Activated naive CD8-positive, alpha-beta T cell (primary cell): ENCODE measurements at regions not wholly inside any gene's neighbourhood (a gene's known extent, or its start where the extent isn't known, plus 50 kb on each side); places are given as distances from the start of the nearest gene placed in this dataset.
"Not testable (repeated sequence)": the region's sequence is repeated elsewhere in the genome, so short reads cannot be mapped to it uniquely, and the experiment has no call there.

Source experiments
- H3K27ac Mint-ChIP-seq: one replicate; pipeline ENCODE4 v1.8.0; 2021; ENCODE audit warnings: mixed read lengths
- H3K27me3 Mint-ChIP-seq: one replicate; pipeline ENCODE4 v1.8.0; 2021; ENCODE audit warnings: mixed read lengths
- H3K36me3 Mint-ChIP-seq: one replicate; pipeline ENCODE4 v1.8.0; 2021; ENCODE audit warnings: mixed read lengths
- H3K4me1 Mint-ChIP-seq: one replicate; pipeline ENCODE4 v1.8.0; 2021; ENCODE audit warnings: low read depth, mixed read lengths
- H3K4me3 Mint-ChIP-seq: one replicate; pipeline ENCODE4 v1.8.0; 2021; ENCODE audit warnings: mild to moderate bottlenecking, mixed read lengths
- H3K9me3 Mint-ChIP-seq: one replicate; pipeline ENCODE4 v1.8.0; 2021; ENCODE audit warnings: low read depth, mixed read lengths

DNA sequence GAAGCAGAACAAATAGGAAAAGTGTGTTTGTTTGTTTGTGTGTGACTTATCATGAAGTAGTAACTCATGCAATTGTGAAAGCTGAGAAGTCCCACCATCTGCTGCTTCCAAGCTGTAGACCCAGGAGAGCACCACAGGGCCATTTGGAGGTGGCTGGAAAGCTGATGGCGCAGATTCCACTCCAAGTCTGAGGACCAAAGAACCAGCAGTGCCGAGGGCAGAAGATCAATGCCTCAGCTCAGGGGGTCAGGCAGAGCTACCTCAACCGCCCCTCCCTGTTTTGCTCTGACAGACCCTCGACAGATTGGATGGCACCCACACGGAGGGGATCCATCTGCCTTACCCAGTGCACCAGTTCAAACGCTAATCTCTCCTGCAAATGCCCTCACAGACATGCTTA, 896.2 kb downstream of the BRD1 start:
- Mint-ChIP-seq H3K4me3 (no peak overlapping the region), H3K27ac (no peak overlapping the region), H3K9me3 (peaks cover 11% of the 10 kb centered on the region), H3K36me3 (no peaks in the 10 kb centered on the region), H3K27me3 (peaks cover 12% of the 10 kb centered on the region), H3K4me1 (no peaks in the 10 kb centered on the region)

GRCh38 chr22:48929276-48929790, 898.3 kb downstream of the BRD1 start:
- H3K27ac Mint-ChIP-seq = no peak overlapping the region
- no peak overlapping the region for H3K4me3 Mint-ChIP-seq
- H3K36me3 Mint-ChIP-seq = no peaks in the 10 kb centered on the region
- H3K4me1 Mint-ChIP-seq = no peaks in the 10 kb centered on the region
- peaks cover 18% of the 10 kb centered on the region for H3K27me3 Mint-ChIP-seq
- peaks cover 2% of the 10 kb centered on the region for H3K9me3 Mint-ChIP-seq

GRCh38 chr22:48927591-48927990, 900.1 kb downstream of the BRD1 start:
- no peaks in the 10 kb centered on the region for H3K36me3 Mint-ChIP-seq
- H3K4me3 Mint-ChIP-seq = no peak overlapping the region
- H3K27me3 Mint-ChIP-seq = peaks cover 20% of the 10 kb centered on the region
- no peaks in the 10 kb centered on the region for H3K4me1 Mint-ChIP-seq
- H3K27ac Mint-ChIP-seq = no peak overlapping the region
- no peaks in the 10 kb centered on the region for H3K9me3 Mint-ChIP-seq

DNA sequence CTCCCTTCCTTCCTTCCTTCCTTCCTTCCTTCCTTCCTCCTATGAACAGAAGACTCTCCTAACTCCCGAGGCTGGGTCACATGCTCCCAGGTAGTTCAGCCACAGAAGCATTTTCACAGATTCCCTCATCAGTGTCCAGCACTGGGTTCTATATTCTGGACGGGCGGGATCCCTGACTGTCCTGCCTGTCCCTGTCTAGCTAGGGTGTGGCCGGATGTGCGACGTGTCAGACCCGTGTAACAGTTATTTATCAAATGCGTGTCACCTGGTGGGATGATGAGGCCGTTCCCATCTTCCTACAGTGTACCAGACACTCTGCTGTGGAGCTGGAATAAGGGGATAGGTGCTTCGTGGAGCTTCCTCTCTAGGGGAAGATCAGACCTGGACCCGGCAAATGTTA, 901.0 kb downstream of the BRD1 start:
- H3K27ac Mint-ChIP-seq = no peak overlapping the region
- H3K36me3 Mint-ChIP-seq = no peaks in the 10 kb centered on the region
- peaks cover 24% of the 10 kb centered on the region for H3K27me3 Mint-ChIP-seq
- no peaks in the 10 kb centered on the region for H3K4me1 Mint-ChIP-seq
- H3K9me3 Mint-ChIP-seq = no peaks in the 10 kb centered on the region
- no peak overlapping the region for H3K4me3 Mint-ChIP-seq

DNA sequence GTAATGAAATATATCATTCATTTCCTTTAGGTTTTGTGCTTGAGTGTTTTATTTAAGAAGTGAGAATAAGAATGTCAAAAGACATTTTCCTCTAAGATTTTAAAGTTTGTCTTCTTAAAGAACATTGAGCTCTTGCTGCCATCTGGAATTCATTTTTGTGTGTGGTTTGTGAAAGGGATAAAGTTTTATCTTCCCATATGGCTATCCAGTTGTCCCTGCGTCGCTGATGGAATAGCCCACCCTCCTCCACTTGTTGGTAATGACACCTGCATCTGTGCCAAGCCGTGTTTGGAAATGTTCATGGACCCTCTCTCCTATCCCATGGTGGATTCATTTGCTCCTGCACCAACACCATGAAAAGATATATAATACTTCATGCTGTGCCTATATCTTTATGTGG, 901.5 kb downstream of the BRD1 start:
- no peak overlapping the region for H3K4me3 Mint-ChIP-seq
- H3K27me3 Mint-ChIP-seq = peaks cover 25% of the 10 kb centered on the region
- H3K27ac Mint-ChIP-seq = no peak overlapping the region
- H3K9me3 Mint-ChIP-seq = no peaks in the 10 kb centered on the region
- no peaks in the 10 kb centered on the region for H3K4me1 Mint-ChIP-seq
- H3K36me3 Mint-ChIP-seq = no peaks in the 10 kb centered on the region

GRCh38 chr22:48925450-48925849, 902.2 kb downstream of the BRD1 start:
- Mint-ChIP-seq H3K9me3 (no peaks in the 10 kb centered on the region), H3K4me1 (no peaks in the 10 kb centered on the region), H3K27me3 (peaks cover 25% of the 10 kb centered on the region), H3K27ac (no peak overlapping the region), H3K4me3 (no peak overlapping the region), H3K36me3 (no peaks in the 10 kb centered on the region)

DNA sequence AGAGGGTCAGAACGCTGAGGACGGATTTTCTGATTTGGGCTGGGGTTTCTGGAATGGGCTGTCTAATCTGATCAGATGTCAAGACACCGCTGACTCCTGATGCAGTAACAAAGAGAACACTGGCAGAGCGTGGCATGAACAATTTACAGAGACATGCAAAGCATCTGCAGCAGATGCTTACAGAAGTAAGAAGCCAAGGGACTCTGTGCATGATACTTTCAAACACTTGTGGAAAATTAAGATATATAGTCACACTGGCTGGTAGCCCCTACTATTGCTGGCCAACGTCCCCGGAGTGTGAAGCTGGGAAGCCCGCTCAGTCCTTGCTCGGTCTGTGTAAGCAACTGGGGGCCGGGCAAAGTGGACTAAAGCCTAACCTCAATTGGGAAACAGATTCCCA, 903.7 kb downstream of the BRD1 start:
- Mint-ChIP-seq H3K4me3 (no peak overlapping the region), H3K27me3 (peaks cover 28% of the 10 kb centered on the region), H3K27ac (no peak overlapping the region), H3K9me3 (no peaks in the 10 kb centered on the region), H3K36me3 (no peaks in the 10 kb centered on the region), H3K4me1 (no peaks in the 10 kb centered on the region)

DNA sequence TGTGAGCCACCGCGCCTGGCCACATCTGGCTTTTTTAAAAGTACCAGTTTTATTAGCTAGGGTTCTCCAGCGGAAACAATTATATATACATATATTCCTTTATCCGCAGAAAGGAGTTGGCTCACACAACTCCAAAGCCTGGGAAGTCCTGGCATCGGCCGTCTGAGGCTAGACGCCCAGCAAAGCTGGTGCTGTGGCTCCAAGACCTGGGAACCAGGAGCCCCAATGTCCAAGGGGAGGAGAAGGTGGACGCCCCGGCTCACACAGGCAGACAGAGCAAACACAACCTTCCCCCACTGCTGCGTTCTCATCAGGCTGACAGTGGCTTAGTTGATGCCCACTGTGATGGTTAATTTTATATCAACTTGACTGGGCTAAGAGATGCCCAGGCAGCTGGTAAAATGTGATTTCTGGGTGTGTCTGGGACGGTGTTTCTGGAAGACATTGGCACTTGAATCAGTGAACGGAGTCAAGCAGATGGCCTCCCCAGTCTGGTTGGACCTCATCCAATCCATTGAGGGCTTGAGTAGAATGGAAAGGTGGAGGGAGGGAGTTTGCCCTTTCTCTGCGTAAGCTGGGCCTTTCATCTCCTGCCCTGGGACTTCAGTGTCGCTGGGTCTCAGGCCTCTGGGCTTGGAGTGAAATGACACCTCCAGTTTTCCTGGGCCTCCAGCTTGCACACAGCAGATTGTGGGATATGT, 904.4 kb downstream of the BRD1 start:
- H3K27me3 Mint-ChIP-seq = peaks cover 34% of the 10 kb centered on the region
- H3K4me3 Mint-ChIP-seq = no peak overlapping the region
- H3K27ac Mint-ChIP-seq = no peak overlapping the region
- H3K36me3 Mint-ChIP-seq = no peaks in the 10 kb centered on the region
- no peaks in the 10 kb centered on the region for H3K9me3 Mint-ChIP-seq
- no peaks in the 10 kb centered on the region for H3K4me1 Mint-ChIP-seq

- H3K4me3 Mint-ChIP-seq = no peak overlapping the region
- H3K27me3 Mint-ChIP-seq = peaks cover 28% of the 10 kb centered on the region
- no peaks in the 10 kb centered on the region for H3K9me3 Mint-ChIP-seq
- no peaks in the 10 kb centered on the region for H3K4me1 Mint-ChIP-seq
- H3K36me3 Mint-ChIP-seq = no peaks in the 10 kb centered on the region
- H3K27ac Mint-ChIP-seq = no peak overlapping the region
Measured at GRCh38 chr22:48921411-48921903, 906.2 kb downstream of the BRD1 start.

- Mint-ChIP-seq H3K9me3 (no peaks in the 10 kb centered on the region), H3K27me3 (peaks cover 26% of the 10 kb centered on the region), H3K36me3 (no peaks in the 10 kb centered on the region), H3K27ac (no peak overlapping the region), H3K4me3 (no peak overlapping the region), H3K4me1 (no peaks in the 10 kb centered on the region)
Measured at GRCh38 chr22:48920776-48921241, 906.9 kb downstream of the BRD1 start.

DNA sequence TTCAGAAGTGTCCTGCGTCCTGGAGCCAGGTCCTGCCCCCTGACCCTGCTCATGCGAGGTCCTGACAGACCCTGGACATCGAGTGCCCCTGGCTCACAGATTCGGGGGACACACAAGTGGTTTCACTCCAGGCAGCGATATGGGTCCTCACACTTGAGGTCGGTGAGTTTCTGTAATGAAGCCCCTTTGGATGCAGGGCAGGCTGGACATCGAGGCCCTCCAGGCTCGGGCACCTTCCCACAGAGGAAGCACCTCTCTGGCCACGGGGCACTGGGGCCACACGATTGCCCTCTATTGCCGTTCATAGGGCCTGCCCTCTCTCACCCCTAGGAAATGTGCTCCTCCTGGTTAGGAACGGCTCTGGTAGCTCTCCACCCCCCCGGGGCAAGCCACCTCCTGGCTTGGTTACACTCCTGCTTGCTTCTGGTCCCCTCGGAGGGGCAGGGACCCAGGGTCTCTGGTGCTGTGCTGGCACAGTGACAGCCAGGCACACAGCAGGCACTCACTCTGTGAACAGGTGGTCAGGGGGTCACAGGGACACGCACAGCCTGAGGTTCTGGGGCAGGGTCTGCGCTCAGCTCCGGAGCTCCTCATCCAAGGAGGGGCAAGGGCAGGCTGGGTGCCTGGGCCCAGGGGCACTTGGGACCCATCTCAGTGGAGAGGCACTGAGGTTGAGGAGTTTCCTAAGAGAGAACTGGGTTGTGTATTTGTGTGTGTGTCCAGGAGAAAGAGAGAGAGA, 907.7 kb downstream of the BRD1 start:
- Mint-ChIP-seq H3K4me1 (no peaks in the 10 kb centered on the region), H3K36me3 (no peaks in the 10 kb centered on the region), H3K9me3 (peaks cover 3% of the 10 kb centered on the region), H3K4me3 (no peak overlapping the region), H3K27ac (no peak overlapping the region), H3K27me3 (peaks cover 27% of the 10 kb centered on the region)

DNA sequence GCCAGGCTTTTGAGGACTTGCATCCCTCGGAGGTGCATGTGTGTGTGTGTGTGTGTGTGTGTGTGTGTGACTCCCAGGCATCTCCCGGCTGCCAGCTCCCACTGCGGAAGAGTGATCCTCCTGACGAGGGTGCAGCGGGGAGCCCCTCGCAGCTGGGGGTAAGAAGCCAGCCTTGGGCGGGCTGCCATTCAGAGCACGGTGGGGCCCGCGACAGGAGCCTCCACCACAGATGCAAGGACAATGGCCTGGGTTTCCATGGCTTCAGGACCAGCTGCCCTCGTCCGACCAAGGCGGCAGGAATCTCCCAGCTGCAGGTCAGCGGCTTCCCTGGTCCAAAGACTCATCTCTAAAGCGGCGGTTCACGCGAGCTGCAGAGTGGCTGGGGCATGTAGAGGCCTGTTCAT, 908.5 kb downstream of the BRD1 start:
- no peaks in the 10 kb centered on the region for H3K36me3 Mint-ChIP-seq
- peaks cover 3% of the 10 kb centered on the region for H3K9me3 Mint-ChIP-seq

GRCh38 chr22:48918585-48919186, 909.0 kb downstream of the BRD1 start:
- Mint-ChIP-seq H3K4me3 (no peak overlapping the region), H3K4me1 (peaks cover 1% of the 10 kb centered on the region), H3K9me3 (peaks cover 3% of the 10 kb centered on the region), H3K27ac (no peak overlapping the region), H3K36me3 (no peaks in the 10 kb centered on the region), H3K27me3 (peaks cover 28% of the 10 kb centered on the region)

More for the DNA sequence above, 908.5 kb downstream of the BRD1 start:
- Mint-ChIP-seq H3K27ac (no peak overlapping the region), H3K27me3 (peaks cover 28% of the 10 kb centered on the region), H3K4me1 (peaks cover 1% of the 10 kb centered on the region), H3K4me3 (no peak overlapping the region)

DNA sequence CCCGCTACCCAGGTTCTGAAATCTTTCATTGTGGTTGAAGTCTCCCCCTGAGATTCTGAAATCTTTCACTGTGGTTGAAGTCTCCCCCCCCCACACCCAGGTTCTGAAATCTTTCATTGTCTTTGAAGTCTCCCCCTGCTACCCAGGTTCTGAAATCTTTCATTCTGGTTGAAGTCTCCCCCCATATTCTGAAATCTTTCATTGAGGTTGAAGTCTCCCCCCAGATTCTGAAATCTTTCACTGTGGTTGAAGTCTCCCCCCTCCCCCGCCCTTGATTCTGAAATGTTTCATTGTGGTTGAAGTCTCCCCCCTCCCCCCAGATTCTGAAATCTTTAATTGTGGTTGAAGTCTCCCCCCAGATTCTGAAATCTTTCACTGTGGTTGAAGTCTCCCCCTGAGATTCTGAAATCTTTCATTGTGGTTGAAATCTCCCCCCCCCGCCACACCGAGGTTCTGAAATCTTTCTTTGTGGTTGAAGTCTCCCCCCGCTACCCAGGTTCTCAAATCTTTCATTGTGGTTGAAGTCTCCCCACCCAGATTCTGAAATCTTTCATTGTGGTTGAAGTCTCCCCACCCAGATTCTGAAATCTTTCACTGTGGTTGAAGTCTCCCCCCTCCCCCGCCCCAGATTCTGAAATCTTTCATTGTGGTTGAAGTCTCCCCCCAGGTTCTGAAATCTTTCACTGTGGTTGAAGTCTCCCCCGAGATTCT, 915.2 kb downstream of the BRD1 start:
- Mint-ChIP-seq H3K4me3 (peak overlapping the region; percentile 9), H3K27me3 (peaks cover 20% of the 10 kb centered on the region), H3K4me1 (peaks cover 28% of the 10 kb centered on the region), H3K27ac (peak overlapping the region; percentile 19)
- H3K9me3 Mint-ChIP-seq, H3K36me3 Mint-ChIP-seq: not testable (repeated sequence)
